ENCODE measurements at regions not wholly inside any gene's neighbourhood (a gene's known extent, or its start where the extent isn't known, plus 50 kb on each side); places are given as distances from the start of the nearest gene placed in this dataset.

- intact Hi-C loops (cut with DNase I): no loop called here
- DNase-seq (ENCODE audit: low spot score): no peak
Observed at GRCh38 chr9:81396528-81396927, 292.8 kb downstream of the TLE1 start.

- intact Hi-C loops (cut with DNase I): no loop called here
- DNase-seq (ENCODE audit: low spot score): no peak
Observed at GRCh38 chr9:81395676-81396054, 293.7 kb downstream of the TLE1 start.

GRCh38 chr9:81394881-81395675 lies 294.3 kb downstream of the TLE1 start:
- no peak for DNase-seq (ENCODE audit: low spot score)
- intact Hi-C loops (cut with DNase I): no loop called here

DNA sequence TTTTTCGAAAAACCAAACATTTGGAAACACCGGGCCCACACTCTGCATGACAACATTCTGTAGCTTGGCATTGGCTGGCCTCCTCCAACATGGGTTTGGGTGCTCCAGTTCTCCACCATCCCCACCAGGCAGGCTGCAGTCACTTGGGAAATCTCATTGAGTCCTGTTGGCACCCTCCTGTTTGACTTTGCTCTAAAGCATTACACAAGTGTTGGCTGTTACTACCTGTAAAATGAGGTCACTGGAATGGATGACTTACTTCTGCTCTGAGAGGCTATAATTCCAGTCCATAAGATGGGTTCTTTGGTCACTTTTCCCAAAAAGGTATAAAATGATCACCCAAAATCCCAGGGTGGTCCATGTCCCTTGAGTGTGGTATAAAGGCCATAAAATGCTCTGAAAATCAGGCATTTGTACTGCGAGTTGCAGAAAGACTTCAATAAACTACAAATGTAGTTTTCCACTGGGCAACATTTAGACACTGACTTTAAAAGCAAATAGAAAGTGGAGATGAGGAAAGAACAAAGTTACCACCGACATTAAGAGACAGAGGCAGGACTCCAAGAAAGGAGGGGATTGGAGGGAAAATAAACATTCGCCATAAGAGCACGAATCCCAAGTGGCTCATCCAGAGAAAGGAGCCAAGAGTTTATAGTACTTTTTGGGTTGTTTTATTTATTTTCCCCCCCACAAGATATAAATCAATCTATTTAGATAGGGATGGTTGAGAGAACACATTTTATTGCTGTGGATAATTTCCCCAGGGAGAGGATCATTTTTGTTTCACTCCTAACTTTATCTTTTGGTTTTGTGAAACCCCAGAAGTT lies 295.1 kb downstream of the TLE1 start:
- no peak for DNase-seq (ENCODE audit: low spot score)
- intact Hi-C loops (cut with DNase I): no loop called here

DNA sequence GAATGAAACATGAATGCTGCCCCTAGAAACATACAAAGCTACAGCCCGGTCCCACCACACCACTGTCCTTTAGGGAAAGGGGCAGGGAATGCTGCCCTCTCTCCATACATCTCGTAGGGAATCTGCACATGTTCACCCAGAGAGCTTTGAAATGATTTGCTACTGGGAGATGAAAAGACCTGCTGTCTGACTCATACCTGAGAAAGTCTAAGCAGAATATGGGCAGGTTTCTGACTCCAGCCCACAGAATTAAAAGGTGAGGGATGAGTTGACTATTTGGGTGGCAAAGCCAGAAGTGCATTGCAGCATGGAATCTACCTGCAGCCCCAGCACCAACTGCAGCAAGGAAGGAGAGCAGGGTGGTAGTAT lies 297.9 kb downstream of the TLE1 start:
- intact Hi-C loops (cut with DNase I): no loop called here
- DNase-seq (ENCODE audit: low spot score): no peak

- intact Hi-C loops (cut with DNase I): no loop called here
- DNase-seq (ENCODE audit: low spot score): no peak
Observed at GRCh38 chr9:81390792-81391456, 298.4 kb downstream of the TLE1 start.

DNA sequence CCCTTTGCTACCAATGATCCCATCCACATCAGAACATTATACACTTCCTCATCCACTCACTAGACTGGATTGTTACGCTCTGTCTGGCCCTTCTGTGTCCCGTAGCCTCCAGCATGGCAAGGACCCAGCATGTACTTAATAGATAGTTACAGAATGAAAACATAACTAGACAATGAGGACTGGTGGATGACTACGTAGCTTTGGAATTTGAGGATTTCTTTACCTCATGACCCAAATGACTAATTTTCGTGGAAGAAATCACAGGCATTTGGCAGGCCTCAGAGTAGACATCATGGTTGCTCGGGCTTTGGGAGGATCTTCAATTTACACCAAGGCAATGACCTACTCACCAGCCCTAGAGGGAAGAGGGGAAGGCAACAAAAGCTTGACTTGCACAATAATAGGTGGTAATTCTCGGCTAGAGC lies 299.8 kb downstream of the TLE1 start:
- DNase-seq (ENCODE audit: low spot score): peak; percentile 82

DNA sequence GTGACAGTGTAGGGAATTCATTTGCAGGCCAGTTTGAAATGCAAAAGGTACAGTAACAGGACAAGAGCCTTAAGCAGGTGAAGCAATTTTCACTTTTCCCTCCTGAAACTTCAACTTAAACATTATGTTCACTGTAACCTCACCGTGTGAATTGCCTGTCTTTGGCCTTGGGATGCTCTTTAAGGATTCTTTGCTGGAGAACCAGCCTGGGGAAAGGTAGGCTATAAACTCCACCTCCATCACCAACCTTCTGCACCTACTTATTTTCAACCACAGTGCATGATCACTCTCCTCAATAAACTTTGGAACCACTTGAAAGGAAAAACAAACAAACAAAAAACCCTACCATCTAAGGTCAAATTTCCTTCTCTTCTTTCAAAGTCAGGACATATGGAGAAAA lies 300.5 kb downstream of the TLE1 start:
- no peak for DNase-seq (ENCODE audit: low spot score)
- intact Hi-C loops (cut with DNase I): loop anchor here in 1 of 2 donors (10.0 kb wide), 1 partner anchor 304 kb away; no protein-coding TSS in a partner anchor

More for the DNA sequence above, 299.8 kb downstream of the TLE1 start:
- intact Hi-C loops (cut with DNase I): loop anchor here in 1 of 2 donors (10.0 kb wide), 1 partner anchor 305 kb away; no protein-coding TSS in a partner anchor

DNA sequence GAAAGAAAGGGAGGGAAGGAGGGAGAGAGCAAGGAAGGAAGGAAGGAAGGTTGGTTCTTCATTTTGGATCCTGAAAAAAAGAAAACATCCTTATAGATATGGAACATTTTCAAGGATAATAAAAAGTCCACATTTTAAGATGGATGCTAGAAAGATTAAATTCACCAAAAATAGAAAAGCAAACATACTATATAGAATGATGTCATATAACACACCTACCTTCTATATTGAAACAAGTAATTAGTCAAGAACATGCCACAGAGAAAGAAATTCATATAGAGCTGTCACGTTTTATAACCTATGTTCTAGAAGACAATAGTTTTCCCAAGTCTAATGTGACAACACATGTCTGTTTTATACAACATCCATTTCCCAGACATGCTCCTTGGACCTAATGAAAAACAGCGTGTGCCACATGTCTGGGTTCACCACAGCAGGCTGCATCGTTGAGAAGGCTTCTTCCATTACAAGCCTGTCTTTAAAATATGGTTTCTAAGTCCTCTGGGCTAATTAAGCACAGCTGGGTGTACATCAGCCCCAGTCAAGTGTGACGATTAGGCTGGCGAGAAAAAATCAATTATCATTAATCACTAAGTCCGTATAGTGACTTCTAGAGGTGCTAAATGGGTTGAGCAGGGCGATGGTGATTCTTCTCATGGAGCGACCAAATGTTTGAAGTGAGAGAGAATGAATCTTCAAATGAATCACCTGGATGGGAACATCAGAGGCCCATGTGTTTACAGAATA lies 301.8 kb downstream of the TLE1 start:
- no peak for DNase-seq (ENCODE audit: low spot score)

GRCh38 chr9:81384911-81385310 lies 304.4 kb downstream of the TLE1 start:
- DNase-seq (ENCODE audit: low spot score): no peak
- intact Hi-C loops (cut with DNase I): loop anchor here in 1 of 2 donors (10.0 kb wide), 1 partner anchor 300 kb away; no protein-coding TSS in a partner anchor

More for the DNA sequence above, 301.8 kb downstream of the TLE1 start:
- intact Hi-C loops (cut with DNase I): loop anchor here in 1 of 2 donors (10.0 kb wide), 1 partner anchor 303 kb away; no protein-coding TSS in a partner anchor

GRCh38 chr9:81382281-81382680 lies 307.1 kb downstream of the TLE1 start:
- no peak for DNase-seq (ENCODE audit: low spot score)
- intact Hi-C loops (cut with DNase I): loop anchor here in 1 of 2 donors (10.0 kb wide), 1 partner anchor 297 kb away; no protein-coding TSS in a partner anchor

DNA sequence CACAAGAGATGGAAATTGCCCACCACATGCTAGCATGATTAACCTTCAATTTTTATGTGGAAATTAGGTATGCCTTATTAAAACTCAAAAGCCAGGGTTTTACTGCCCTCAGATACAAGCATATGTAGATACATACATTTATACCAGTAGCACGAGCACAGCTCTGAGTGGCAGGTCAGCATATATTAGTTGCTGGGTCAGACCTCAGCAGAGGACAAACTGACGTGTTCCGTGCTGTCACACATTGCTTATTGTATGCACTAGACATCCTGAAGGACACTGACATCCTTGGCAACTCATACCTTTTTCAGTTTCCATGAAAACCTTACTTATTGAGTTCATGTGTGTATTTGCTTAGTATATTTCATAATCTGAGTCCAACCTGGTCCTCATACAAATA lies 307.7 kb downstream of the TLE1 start:
- intact Hi-C loops (cut with DNase I): loop anchor here in 1 of 2 donors (10.0 kb wide), 1 partner anchor 297 kb away; no protein-coding TSS in a partner anchor
- DNase-seq (ENCODE audit: low spot score): no peak

GRCh38 chr9:81380504-81381359 lies 308.6 kb downstream of the TLE1 start:
- intact Hi-C loops (cut with DNase I): loop anchor here in 1 of 2 donors (10.0 kb wide), 1 partner anchor 296 kb away; no protein-coding TSS in a partner anchor

DNA sequence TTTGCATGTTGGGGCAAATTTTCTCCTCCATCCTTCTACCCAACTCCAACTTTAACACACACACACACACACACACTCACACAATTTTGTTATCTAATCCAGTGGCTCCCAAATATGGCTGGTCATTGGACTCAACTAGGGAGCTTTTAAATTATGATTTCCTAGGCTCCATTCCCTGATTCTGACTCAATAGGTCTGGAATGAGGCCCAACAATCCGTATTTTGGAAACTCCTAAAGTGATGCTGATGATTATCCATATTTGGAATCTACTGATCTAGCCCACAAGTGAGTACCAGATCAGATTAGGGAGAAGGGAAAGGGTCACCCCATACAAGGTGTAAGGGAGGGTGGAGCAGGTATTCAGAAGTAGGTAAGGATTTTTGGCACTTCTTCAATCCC lies 309.7 kb downstream of the TLE1 start:
- intact Hi-C loops (cut with DNase I): loop anchor here in 1 of 2 donors (10.0 kb wide), 1 partner anchor 295 kb away; no protein-coding TSS in a partner anchor
- no peak for DNase-seq (ENCODE audit: low spot score)

More at GRCh38 chr9:81380504-81381359, 308.6 kb downstream of the TLE1 start:
- DNase-seq (ENCODE audit: low spot score): no peak

DNA sequence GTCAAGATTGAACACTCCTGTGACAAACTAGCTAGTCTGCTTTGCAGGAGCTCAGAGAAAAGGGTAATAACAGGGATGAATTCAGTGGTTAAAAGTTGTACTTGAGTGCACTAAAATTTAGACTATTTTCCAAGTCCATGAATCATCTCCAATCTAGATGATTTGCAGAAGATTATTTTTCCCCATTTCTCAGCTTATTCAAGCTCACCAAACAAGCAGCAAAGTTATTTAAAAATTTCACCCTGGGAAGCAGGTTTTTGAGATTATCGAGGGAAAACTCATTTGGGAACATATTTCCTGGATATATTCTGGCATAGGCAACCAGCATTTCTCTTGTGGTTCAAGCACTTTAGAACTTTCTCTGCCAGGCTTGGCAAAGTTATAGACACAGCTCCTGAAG lies 311.4 kb downstream of the TLE1 start:
- intact Hi-C loops (cut with DNase I): no loop called here
- no peak for DNase-seq (ENCODE audit: low spot score)

DNA sequence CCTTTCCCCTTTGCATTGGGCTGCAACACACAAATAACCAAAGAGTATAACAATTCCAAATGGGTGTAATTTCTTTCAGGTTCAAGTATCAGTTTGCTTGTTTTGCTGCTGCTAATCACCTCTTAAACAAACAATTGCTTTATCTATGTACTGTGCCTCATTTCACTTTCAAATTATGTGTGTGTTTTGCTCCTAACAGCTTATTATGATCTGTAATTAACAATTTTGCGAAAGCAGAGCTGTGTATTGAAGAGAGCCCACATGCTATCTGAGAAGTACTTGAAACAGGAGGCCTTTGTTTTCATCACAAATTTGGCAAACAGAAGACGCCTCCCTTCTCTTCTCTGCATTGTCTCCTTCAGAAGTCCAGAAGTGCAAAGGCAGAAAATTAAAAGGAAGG lies 312.0 kb downstream of the TLE1 start:
- intact Hi-C loops (cut with DNase I): no loop called here
- DNase-seq (ENCODE audit: low spot score): no peak

DNA sequence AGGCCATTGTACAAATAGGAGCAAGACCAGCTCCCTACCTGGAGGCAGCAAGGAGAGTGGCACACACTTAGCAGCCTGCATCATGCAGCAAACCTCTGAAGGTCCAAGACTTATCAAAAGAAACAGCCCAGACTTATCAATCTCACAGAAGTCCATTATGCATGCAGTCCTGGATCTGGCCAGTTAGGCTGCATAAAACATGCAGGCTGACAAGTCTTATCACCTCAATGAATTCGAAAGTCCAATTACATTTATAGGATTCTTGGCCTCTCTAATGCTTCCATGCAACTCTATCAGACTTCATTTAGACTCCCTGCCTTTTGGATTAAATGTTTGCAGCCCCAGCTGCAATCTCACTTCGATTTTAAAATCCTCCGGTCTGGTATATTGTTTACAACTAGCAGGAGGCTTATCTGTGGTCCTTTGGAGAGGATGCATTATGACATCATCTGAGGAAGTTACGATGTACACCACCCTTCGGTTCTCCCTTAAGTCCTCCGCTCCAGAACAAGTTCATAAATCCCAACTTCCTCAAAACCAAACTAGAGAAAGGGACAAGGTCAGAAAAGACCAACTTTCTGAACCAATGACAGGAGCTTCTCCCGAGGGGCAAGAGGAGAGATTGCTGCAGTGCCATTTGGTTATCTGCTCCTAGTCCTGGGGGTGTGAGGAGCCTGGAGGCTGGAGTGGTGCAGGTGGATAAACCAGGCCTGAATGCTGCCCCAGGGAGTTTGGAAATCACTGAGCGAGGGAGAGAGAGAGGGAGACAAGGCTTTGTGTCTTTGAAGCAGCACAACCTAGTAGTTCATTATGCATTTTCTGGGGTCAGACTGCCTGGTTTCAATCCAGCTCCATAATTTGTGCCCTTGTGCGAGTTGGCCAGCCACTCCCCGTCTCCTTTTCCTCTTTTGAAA lies 313.9 kb downstream of the TLE1 start:
- intact Hi-C loops (cut with DNase I): no loop called here
- no peak for DNase-seq (ENCODE audit: low spot score)
